GM18502 (cell line): ENCODE measurements at regions not wholly inside any gene's neighbourhood (a gene's known extent, or its start where the extent isn't known, plus 50 kb on each side); places are given as distances from the start of the nearest gene placed in this dataset.
"Not testable (repeated sequence)": the region's sequence is repeated elsewhere in the genome, so short reads cannot be mapped to it uniquely, and the experiment has no call there.

Experiments used
- ATAC-seq: cut with Tn5 transposase; IDR thresholded peaks from one replicate; pipeline ENCODE4 v1.9.1; 2021; ENCODE audit warnings: mild to moderate bottlenecking; ENCODE audit not compliant: unreplicated experiment, poor library complexity

DNA sequence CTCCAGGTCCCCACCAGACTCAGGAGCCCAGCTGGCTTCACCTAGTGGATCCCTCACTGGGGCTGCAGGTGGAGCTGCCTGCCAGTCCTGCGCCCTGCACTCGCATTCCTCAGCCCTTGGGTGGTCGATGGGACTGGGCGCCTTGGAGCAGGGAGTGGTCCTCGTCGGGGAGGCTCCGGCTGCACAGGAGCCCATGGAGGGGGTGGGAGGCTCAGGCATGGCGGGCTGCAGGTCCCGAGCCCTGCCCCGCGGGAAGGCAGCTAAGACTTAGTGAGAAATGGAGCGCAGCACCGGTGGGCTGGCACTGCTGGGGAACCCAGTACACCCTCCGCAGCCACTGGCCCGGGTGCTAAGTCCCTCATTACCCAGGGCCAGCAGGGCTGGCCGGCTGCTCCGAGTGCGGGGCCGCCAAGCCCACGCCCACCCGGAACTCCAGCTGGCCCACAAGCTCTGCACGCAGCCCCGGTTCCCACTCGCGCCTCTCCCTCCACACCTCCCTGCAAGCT, 203.4 kb downstream of the DSC3 start:
- not testable (repeated sequence) for ATAC-seq

DNA sequence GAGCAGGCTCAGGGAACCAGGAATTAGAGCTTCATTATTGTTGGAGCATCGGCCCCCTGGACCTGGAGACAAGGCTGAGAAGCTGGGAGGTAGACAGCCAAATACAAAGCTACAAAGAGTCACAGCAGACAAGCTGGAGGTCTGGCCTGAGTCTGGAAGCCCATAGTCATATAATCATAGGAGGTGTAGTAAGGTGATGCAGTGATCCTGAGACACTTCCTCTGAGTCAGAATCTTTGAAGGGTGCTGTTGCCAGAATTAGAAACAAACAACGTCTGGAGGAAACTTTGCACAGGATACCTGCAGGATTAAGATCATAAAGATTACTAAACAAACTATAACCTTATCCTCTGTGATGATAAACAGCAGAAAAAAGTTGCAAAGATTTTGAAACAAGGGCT, 213.8 kb downstream of the DSC3 start:
- ATAC-seq, result no peak

DNA sequence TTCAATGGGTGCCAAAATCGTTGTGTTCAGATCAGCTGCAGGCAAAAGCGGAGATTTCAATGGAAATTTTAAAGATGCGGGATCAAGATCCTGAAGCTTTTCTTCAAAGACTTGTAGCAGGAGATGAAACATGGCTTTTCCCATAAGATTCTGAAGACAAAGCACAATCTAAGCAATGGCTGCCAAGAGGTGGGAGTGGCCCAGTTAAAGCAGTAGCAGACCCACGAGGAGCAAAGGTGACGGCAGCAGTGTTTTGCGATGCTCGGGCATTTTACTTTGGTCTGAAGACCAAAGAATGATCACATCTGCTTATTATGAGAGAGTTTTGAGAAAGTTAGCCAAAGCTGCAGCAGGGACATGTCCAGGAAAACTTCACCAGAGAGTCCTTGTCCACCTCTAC, 222.9 kb downstream of the DSC3 start:
- no peak for ATAC-seq

DNA sequence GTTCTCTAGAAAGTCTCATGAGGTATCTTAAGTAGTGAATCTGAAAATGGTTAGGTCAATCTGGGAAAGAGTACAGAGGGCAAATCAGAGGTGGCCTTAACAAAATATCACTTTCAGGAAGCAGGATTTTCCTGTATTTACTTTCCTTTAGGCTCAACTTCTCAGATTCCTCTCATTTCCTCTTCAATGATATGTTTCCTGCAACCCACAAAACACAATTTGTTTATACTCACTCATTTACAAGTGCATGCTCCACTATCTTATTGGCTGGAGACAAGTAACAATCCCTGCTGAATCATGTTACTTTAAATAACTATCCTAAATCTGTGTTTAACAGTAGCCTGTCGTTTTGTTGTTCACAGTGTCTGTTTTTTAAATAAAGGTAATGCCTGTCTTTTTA, 228.1 kb downstream of the DSC3 start:
- ATAC-seq, result no peak

DNA sequence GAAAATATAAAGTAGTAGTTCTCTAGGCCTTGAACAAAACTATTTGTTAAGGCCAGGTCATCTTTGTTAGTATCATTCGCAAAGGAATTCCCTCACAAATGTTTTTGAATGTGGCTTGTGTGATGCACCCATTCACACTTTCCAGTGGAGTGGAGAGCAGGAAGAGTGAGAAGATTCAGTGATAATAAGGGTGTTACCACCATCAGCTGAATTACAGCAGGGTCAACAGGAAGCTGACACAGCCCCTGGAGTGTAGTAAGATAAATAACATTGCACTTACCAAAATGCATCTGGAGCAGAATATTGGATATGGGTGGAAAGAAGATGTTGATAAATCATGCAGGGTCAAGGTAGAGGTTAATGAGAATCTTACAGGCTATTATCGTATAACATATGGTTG, 231.0 kb downstream of the DSC3 start:
- no peak for ATAC-seq

DNA sequence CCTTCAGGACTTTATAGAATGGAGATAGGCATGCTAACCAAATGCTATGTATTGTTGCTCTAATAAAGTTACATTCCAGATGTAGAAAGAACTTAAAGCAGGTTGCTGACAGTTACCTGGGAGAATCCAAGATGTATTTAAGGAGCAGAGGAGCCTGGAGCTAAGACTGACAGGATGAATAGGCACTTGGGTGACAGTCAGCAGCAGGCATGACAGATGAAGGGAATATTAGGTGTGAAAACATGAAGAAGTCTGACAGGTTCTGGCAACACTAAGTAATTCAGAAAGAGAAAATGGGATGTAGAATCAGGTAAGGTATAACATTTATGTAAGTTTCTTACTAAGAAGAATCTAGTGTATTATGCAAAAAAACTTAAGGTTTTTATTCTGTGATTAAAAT, 232.0 kb downstream of the DSC3 start:
- ATAC-seq, result no peak

DNA sequence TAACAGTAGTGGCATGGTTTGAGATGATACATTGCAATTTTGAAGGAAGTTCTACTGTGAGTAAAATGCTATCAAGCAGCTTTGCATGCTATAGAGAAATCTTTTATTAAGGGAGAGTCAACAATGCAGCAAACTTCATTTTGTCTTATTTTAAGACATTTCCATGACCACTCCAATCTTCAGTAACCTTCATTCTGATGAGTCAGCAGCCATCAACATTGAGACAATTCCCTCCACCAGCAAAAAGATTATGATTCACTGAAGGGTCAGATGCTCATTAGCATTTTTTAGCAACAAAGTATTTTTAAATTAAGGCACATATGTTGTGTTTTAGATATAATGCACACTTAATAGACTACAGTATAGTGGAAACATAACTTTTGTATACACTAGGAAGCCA, 235.7 kb downstream of the DSC3 start:
- ATAC-seq, result no peak

DNA sequence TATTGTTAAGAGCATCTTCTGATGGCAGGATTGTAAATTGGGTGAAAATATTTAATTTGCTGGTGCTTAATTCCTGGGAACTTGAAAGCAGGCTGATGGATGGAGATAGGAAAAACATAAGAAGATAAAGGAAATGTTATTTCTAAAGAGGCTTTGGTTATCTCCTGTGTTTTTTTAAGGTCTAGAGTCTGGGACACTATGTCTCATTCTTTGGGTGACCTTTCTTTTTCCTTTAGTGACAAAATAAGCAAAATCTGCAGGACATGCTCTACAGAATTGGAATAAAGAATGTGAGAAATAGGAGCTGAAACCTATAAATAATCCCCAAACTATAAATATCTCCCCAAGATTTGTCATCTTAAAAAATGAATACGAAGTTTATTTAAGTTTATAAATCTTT, 241.7 kb downstream of the DSC3 start:
- no peak for ATAC-seq

DNA sequence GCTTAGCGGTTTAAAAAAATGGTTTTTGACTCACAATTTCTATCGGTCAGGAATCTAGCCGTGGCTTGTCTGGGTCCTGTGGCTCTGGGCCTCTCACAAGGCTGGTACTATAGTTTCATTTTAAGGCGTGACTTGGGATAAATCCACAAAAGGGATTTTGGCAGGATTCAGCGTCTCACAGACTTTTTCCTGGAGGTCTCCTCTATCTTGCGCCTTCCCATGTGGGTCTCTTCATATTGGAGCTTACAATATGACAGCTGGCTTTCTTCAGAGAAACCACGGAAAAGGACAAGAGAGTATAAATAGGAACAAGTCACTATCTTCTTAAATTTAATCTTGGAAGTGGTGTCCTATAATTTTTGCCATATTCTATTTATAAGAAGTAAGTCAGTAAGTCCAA, 250.5 kb downstream of the DSC3 start:
- ATAC-seq, result no peak

DNA sequence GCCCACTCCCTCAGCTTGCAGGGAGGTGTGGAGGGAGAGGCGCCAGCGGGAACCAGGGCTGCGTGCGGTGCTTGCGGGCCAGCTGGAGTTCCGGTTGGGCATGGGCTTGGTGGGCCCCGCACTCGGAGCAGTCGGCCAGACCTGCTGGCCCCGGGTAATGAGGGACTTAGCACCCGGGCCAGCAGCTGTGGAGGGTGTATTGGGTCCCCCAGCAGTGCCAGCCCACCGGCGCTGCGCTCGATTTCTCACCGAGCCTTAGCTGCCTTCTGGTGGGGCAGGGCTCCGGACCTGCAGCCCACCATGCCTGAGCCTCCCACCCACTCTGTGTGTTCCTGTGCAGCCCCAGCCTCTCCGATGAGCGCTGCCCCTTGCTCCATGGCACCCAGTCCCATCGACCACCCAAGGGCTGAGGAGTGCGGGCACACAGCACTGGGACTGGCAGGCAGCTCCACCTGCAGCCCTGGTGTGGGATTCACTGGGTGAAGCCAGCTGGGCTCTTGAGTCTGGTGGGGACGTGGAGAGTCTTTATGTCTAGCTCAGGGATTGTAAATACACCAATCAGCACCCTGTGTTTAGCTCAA, 254.0 kb downstream of the DSC3 start:
- ATAC-seq, result not testable (repeated sequence)

DNA sequence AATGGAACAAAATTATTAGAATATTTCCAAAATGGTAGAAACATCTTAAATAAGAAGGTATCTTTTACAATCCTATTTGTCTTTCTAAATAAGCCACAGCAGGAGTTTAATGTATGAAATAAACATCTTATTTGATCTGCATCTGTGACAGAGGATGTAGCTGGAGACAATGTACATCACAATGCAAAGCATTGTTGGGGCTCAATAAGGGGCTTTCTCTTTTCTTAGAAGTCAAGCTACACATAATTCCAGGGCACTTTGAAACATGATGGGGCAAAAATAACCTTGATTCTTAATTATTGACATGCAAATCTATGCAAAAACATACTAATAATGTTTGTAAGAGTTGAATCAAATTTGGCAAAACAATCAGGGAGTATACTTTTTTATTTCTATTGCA, 255.1 kb downstream of the DSC3 start:
- no peak for ATAC-seq

DNA sequence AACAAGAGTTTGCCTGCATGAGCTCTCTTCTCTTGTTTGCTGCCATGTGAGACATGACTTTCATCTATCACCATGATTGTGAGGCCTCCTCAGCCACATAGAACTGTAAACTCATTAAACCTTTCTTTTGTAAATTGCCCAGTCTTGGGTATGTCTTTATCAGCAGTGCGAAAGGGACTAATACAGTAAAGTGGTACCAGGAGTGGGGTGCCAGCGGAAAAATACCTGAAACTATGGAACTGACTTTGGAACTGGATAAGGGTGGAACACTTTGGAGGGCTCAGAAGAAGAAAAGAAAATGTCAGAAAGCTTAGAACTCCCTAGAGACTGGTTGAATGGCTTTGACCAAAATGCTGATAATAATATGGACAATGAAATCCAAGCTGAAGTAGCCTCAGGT, 260.9 kb downstream of the DSC3 start:
- ATAC-seq, result no peak

DNA sequence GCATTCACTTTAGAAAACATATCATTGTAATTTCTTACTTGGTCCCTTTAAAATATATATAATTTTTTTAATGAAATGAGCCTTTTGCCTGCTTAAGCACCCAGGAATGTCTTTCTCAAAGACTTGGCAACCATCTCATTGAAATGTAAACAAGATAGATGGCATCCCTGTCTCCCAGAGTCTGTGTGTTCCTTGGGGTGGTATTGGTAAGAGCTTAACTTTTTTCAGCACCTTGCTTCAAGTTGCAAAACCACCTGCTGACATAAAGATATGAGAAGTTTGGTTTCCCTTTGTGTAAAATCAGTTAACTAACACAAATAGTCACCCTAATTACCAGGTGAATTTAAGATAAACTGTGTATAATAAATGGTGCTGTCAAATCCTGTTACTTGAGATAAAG, 266.9 kb downstream of the DSC3 start:
- no peak for ATAC-seq

DNA sequence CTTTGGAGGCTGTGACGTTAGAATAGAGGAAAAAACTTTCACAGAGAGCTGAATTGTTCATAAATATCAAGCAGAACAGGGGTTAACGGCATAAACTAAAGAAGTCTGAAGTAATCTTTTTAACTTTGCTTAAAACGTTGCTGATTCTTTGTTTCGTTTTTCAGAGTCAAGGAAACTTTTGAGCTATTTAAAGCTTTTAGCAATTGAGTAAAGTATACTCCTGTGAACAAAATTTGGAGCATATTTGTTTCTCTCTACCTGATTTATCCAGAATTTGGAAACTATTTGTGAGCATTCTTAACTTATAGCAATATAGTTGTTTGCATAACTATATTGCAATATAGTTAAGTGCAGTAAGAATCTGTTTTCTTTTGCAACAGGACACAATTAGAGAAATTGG, 270.4 kb downstream of the DSC3 start:
- ATAC-seq, result not testable (repeated sequence)

DNA sequence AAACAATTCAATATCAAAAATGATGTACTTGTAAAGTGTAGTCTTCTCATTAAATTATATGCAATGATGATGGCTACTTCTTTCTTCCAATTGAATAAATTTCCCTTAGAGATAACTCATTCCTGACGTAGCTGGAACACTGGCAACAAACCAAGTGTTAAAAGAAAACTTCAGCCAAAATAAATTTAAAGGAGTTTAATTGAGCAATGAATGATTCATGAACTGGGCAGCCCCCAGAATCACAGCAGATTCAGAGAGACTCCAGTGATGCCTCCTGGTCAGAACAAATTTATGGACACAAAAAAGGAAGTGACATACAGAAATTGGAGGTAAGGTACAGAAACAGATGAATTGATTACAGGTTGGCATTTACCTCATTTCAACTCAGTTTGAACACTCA, 276.5 kb downstream of the DSC3 start:
- no peak for ATAC-seq

DNA sequence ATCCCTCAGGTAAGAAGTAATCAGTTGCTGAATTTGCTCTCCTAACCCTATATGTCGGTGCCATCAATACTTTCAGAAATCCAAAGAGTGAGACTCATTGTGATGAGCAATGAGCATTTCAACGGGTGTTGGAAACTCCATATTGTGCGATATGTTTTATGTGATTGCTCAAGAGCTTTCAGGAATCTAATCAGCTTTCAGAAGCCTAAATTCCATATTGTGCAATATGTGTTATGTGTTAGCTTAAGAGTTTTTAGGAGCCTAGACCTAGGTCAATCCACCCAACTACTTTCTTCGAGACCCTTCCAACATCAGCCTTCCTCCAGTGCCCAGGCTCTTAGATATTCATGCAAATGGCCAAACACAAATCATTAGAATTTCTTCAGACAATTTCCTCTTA, 277.3 kb downstream of the DSC3 start:
- no peak for ATAC-seq

DNA sequence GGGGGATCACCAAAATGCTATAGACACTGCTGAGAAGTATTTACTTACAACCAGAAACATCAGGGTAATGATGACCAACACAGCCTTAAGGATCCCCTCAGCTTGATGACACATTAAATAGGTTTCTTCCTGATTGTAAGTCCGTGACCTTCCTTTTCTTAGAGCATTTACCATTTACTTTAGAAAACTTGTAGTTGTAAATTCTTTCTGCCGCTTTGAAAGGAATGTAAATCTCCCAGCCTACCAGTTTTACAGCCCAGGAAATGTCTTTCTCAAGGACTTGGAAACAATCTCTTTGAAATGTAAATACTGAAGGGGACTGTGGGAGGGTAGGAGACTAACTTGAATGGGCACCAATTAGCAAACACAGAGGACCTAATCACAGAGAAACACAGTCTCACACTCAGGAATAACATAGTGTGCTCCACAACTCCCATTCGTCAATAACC, 278.6 kb downstream of the DSC3 start:
- ATAC-seq, result no peak

DNA sequence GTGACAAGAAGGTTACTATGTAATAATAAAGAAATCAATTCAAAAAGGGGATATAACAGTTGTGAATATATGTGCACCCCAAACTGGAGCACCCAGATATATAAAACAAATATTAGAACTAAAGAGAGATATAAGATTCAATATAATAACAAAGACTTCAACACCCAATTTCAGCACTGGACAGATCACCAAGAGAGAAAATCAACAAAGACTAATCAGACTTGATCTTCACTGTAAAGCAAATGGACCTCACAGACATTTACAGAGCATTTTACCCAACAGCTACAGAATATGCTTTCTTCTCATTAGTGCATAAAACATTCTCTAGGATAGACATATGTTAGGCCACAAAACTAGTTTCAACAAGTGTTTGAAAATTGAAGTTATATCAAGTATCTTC, 287.7 kb downstream of the DSC3 start:
- ATAC-seq, result no peak

DNA sequence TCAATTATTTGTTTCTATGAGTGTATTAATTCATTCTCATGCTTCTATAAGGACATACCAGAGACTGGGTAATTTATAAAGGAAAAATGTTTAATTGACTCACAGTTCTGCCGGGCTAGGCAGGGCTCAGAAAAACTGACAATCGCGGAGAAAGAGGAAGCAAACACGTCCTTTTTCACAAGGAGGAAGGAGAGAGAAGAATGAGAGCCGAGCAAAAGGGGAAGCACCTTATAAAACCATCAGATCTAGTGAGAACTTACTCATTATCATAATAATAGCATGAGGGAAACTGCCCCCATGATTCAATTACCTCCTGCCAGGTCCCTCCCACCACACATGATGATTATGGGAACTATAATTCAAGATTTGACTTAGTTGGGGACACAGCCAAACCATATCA, 294.0 kb downstream of the DSC3 start:
- ATAC-seq, result no peak

DNA sequence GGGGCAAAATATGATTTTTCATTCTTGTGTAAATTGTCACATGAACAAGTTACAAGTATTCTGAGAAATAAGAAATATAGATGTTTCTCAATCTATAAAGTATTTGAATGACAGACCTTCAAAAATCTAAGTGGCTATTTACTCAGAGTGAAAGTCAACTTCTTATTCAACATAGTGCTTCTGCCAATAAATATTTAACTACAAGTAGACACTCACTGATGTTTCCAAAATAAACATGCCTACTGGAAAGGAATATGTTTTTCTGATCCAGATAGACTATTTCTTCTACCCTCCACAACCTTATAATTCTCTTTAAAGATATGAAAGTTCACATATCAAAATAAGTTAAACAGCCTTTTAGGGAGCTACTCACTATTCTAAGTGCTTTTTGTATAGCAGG, 296.3 kb downstream of the DSC3 start:
- ATAC-seq, result no peak

DNA sequence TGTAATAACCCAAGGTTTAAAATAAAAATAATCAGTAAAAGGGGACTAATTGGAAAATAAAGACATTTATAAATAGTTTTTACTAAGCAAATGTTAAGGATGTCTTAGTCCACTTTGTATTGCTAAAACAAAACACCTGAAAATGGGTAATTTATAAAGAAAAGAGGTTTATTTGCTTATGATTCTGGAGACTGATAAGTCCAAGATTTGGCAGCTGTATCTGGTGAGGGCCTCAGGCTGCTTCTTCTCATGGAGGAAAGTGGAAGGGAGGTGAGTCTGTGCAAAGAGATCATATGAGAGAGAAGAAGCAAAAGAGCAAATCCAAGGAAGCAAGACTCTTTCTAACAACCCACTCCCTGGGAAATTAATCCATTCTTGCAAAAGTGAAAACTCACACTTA, 299.5 kb downstream of the DSC3 start:
- ATAC-seq, result no peak

DNA sequence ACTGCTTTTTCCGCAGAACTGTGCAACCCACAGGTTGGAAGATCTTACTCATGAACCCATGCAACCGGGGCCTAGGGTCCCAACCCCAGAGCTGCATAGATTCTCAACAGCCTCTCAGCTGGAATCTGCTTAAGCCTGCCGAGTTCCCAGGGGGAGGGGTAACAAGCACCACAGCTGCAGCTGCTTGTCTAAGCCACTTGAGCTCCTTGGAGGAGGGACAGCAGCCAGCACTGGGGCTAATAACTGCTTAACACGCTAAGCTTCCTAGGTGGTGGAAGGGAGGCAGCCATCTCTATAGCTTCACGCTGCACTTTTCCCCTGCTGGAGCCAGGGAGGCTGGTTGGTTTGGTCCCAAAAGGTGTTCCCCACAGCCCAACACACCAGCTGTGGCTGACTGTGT, 311.6 kb downstream of the DSC3 start:
- ATAC-seq, result no peak

DNA sequence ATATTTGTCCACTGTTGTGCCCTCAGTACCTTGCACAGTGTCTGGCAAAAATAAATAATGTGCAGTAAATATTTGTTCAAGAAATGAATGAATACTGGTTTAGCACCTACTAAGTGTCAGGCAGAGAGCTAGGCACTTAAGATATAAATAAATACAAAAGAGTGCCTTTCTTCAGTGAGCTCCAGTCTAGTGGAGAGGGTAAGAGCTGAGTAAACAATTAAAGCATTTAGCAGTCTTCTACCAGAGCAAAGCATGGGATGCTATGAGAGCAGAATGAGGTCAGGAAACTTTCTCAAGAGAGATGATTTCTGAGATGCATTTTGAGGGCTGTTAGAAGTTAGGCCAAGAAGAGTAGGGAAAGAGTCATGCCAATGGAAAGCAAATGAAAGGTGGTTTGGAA, 314.7 kb downstream of the DSC3 start:
- ATAC-seq, result no peak
